ENCODE measurements at regions not wholly inside any gene's neighbourhood (a gene's known extent, or its start where the extent isn't known, plus 50 kb on each side); places are given as distances from the start of the nearest gene placed in this dataset.
A peak's percentile ranks its signal among the peaks of the same experiment; 100 is the strongest.

DNA sequence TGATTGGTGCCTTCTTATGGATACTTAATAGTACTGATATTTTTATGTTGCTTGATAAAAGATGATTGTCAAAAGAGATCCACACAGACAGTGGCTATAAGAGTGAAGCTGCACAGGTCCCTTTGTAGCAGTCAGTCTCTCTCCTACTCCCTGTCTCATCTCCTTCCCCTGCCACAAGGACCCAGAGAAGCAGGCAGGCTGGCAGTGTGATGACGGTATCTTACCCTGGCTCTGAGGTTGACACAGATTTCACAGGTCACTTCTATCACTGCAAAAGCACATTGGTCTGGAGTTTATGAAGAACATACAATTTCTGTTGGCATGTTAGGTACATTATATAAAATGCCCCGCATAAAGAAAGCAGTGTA, 64.4 kb upstream of the AHR start:
- Mint-ChIP-seq H3K27ac (ENCODE audit: unreplicated experiment) (peak overlapping the region; percentile 63), H3K36me3 (ENCODE audit: insufficient read depth, unreplicated experiment) (no peaks in the 10 kb centered on the region), H3K9me3 (ENCODE audit: unreplicated experiment) (peaks cover 21% of the 10 kb centered on the region), H3K4me3 (ENCODE audit: unreplicated experiment) (no peak overlapping the region), H3K27me3 (ENCODE audit: insufficient read depth, unreplicated experiment) (no peaks in the 10 kb centered on the region), H3K4me1 (ENCODE audit: low read depth, unreplicated experiment) (peaks cover 38% of the 10 kb centered on the region)
- Histone ChIP-seq H3K4me1 (peaks cover 36% of the 10 kb centered on the region), H3K9me3 (no peaks in the 10 kb centered on the region), H3K4me3 (ENCODE audit: low read depth, low read length) (no peak overlapping the region), H3K36me3 (ENCODE audit: control insufficient read depth, insufficient read depth, low read length) (no peaks in the 10 kb centered on the region), H3K27me3 (replicated peaks; ENCODE audit: control insufficient read depth, insufficient read depth, low read length) (no peaks in the 10 kb centered on the region)
- no TSS peak for BruUV-seq (replicated peaks)
- intact Hi-C loops (cut with micrococcal nuclease; ENCODE audit: unreplicated experiment): no loop called here
- POLR2A ChIA-PET: no interaction called here
- TF ChIP-seq, protein P1, sequence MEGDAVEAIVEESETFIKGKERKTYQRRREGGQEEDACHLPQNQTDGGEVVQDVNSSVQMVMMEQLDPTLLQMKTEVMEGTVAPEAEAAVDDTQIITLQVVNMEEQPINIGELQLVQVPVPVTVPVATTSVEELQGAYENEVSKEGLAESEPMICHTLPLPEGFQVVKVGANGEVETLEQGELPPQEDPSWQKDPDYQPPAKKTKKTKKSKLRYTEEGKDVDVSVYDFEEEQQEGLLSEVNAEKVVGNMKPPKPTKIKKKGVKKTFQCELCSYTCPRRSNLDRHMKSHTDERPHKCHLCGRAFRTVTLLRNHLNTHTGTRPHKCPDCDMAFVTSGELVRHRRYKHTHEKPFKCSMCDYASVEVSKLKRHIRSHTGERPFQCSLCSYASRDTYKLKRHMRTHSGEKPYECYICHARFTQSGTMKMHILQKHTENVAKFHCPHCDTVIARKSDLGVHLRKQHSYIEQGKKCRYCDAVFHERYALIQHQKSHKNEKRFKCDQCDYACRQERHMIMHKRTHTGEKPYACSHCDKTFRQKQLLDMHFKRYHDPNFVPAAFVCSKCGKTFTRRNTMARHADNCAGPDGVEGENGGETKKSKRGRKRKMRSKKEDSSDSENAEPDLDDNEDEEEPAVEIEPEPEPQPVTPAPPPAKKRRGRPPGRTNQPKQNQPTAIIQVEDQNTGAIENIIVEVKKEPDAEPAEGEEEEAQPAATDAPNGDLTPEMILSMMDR (IDR thresholded peaks at IDR 0.05; ENCODE audit: insufficient read depth in 1 of 2, low read depth in 1 of 2, low read length in 1 of 2, severe bottlenecking in 1 of 2, unreplicated experiment in 1 of 2): no peak
- CTCF ChIA-PET: no interaction called here
- DNase-seq: no peak

DNA sequence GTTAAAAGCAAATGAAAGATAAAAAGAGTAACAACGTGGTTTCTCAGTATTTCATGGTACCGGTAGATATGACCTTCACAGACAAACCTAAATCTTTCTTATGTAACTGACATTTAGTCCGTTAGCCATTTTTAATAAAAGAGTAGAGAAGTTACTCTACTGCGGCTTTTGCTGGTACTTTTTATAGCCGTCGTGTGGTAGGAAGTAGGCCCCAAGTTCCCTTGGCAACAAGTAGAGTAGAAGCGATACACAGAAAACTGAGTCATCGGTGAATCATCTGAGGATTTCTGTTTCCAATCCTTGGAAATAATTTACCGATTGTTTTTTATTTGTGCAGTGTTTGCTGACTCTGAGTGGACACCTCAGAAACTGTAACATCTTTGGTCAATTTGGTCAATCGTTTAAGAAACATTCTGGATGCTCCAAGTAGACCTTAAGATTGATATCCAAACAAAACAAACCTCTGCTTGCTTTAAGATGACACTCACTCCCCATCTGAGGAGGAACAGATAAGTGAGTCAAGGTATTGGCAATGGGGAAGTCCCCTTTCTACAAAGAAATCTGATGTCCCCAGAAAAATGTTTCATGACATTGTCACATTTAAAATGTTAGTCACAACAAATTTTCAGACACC, 63.9 kb upstream of the AHR start:
- peaks cover 21% of the 10 kb centered on the region for H3K9me3 Mint-ChIP-seq (ENCODE audit: unreplicated experiment)
- CTCF ChIA-PET: no interaction called here
- POLR2A ChIA-PET: no interaction called here
- Histone ChIP-seq H3K27me3 (replicated peaks; ENCODE audit: control insufficient read depth, insufficient read depth, low read length) (no peaks in the 10 kb centered on the region), H3K9me3 (no peaks in the 10 kb centered on the region), H3K36me3 (ENCODE audit: control insufficient read depth, insufficient read depth, low read length) (no peaks in the 10 kb centered on the region), H3K4me1 (peaks cover 40% of the 10 kb centered on the region), H3K4me3 (ENCODE audit: low read depth, low read length) (no peak overlapping the region)
- intact Hi-C loops (cut with micrococcal nuclease; ENCODE audit: unreplicated experiment): no loop called here
- no peak overlapping the region for H3K4me3 Mint-ChIP-seq (ENCODE audit: unreplicated experiment)
- TF ChIP-seq, protein P1 (IDR thresholded peaks at IDR 0.05; ENCODE audit: insufficient read depth in 1 of 2, low read depth in 1 of 2, low read length in 1 of 2, severe bottlenecking in 1 of 2, unreplicated experiment in 1 of 2): no peak
- no peaks in the 10 kb centered on the region for H3K27me3 Mint-ChIP-seq (ENCODE audit: insufficient read depth, unreplicated experiment)
- H3K4me1 Mint-ChIP-seq (ENCODE audit: low read depth, unreplicated experiment): peaks cover 42% of the 10 kb centered on the region
- no peaks in the 10 kb centered on the region for H3K36me3 Mint-ChIP-seq (ENCODE audit: insufficient read depth, unreplicated experiment)
- no TSS peak for BruUV-seq (replicated peaks)
- peak; percentile 44 to 48 for DNase-seq
- peak overlapping the region; percentile 63 for H3K27ac Mint-ChIP-seq (ENCODE audit: unreplicated experiment)

DNA sequence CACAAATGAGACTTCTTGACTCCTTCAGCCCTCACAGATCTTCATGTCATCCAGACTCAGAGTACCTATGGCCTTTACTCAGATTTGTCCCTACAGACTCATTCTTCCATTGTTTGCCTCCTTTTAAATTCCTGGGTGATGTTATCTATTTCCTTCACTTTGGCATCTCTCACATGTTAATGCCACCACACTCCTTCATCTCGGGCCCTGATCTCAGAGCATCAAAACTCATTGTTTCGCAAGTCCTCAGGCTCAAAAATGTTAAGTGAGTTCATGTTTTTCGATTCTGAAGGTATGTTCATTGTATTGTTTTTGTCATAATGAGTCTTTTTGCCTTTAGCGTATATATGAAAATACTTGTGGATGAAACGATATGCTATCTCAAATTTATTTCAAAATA, 62.3 kb upstream of the AHR start:
- H3K9me3 Mint-ChIP-seq (ENCODE audit: unreplicated experiment): peaks cover 21% of the 10 kb centered on the region
- Histone ChIP-seq H3K4me1 (peaks cover 48% of the 10 kb centered on the region), H3K4me3 (ENCODE audit: low read depth, low read length) (no peak overlapping the region), H3K9me3 (no peaks in the 10 kb centered on the region), H3K27me3 (replicated peaks; ENCODE audit: control insufficient read depth, insufficient read depth, low read length) (no peaks in the 10 kb centered on the region), H3K36me3 (ENCODE audit: control insufficient read depth, insufficient read depth, low read length) (no peaks in the 10 kb centered on the region)
- H3K27me3 Mint-ChIP-seq (ENCODE audit: insufficient read depth, unreplicated experiment): no peaks in the 10 kb centered on the region
- H3K4me3 Mint-ChIP-seq (ENCODE audit: unreplicated experiment): no peak overlapping the region
- no peaks in the 10 kb centered on the region for H3K36me3 Mint-ChIP-seq (ENCODE audit: insufficient read depth, unreplicated experiment)
- intact Hi-C loops (cut with micrococcal nuclease; ENCODE audit: unreplicated experiment): no loop called here
- H3K27ac Mint-ChIP-seq (ENCODE audit: unreplicated experiment): peak overlapping the region; percentile 58
- ChIA-PET CTCF (no interaction called here), POLR2A (no interaction called here)
- no peak for DNase-seq
- BruUV-seq (replicated peaks): no TSS peak
- TF ChIP-seq, protein P1 (IDR thresholded peaks at IDR 0.05; ENCODE audit: insufficient read depth in 1 of 2, low read depth in 1 of 2, low read length in 1 of 2, severe bottlenecking in 1 of 2, unreplicated experiment in 1 of 2): no peak
- H3K4me1 Mint-ChIP-seq (ENCODE audit: low read depth, unreplicated experiment): peaks cover 48% of the 10 kb centered on the region
